DND-41 (cell line): ENCODE measurements at regions not wholly inside any gene's neighbourhood (a gene's known extent, or its start where the extent isn't known, plus 50 kb on each side); places are given as distances from the start of the nearest gene placed in this dataset.

Experiments used
- ATAC-seq: fragments of 200-7000 bp; cut with Tn5 transposase; 3 replicates; pipeline ENCODE4 v1.9.1; 2021; ENCODE audit warnings: low read depth; ENCODE audit not compliant: insufficient read depth
- DNase-seq: peaks from one replicate; pipeline ENCODE4 v3.0.0-alpha.2; 2020
- H2AFZ ChIP-seq: 2 replicates; pipeline ENCODE4 v1.6.0; 2012; ENCODE audit warnings: low read depth, low read length
- H3K27ac ChIP-seq: 2 replicates; pipeline ENCODE4 v1.5.1; 2012; ENCODE audit warnings: low read length, inconsistent platforms
- H3K27me3 ChIP-seq: fragments of 200-600 bp; sonication (generic); 2 replicates; pipeline ENCODE4 v1.6.0; 2012; ENCODE audit warnings: low read length, mild to moderate bottlenecking, inconsistent platforms; ENCODE audit not compliant: insufficient read depth, poor library complexity
- H3K36me3 ChIP-seq: 2 replicates; pipeline ENCODE4 v1.5.1; 2012; ENCODE audit warnings: low read length, inconsistent platforms; ENCODE audit not compliant: insufficient read depth
- H3K4me1 ChIP-seq: 2 replicates; pipeline ENCODE4 v1.5.1; 2012; ENCODE audit warnings: mild to moderate bottlenecking, low read length; ENCODE audit not compliant: insufficient read depth
- H3K4me2 ChIP-seq: 2 replicates; pipeline ENCODE4 v1.6.0; 2012; ENCODE audit warnings: mild to moderate bottlenecking, moderate library complexity, low read length, inconsistent platforms; ENCODE audit not compliant: insufficient read depth
- H3K4me3 ChIP-seq, 2 experiments: fragments of 200-600 bp in 1 of 2; shearing (Covaris generic) in 1 of 2; 2 replicates each; pipeline ENCODE4 v1.5.1; 2012 to 2016; ENCODE audit warnings: inconsistent platforms in 2 of 2, low read length in 2 of 2, mild to moderate bottlenecking in 2 of 2, low read depth in 1 of 2, moderate library complexity in 1 of 2
- H3K79me2 ChIP-seq: 2 replicates; pipeline ENCODE4 v1.6.0; 2012; ENCODE audit warnings: low read length, inconsistent platforms; ENCODE audit not compliant: insufficient read depth
- H3K9ac ChIP-seq: 2 replicates; pipeline ENCODE4 v1.6.0; 2012; ENCODE audit warnings: low read depth, mild to moderate bottlenecking, inconsistent platforms, low read length, moderate library complexity
- H3K9me3 ChIP-seq: 2 replicates; pipeline ENCODE4 v1.5.1; 2012; ENCODE audit warnings: low read length, moderate library complexity, mild to moderate bottlenecking, inconsistent platforms; ENCODE audit not compliant: insufficient read depth, severe bottlenecking
- H4K20me1 ChIP-seq: 2 replicates; pipeline ENCODE4 v1.6.0; 2012; ENCODE audit warnings: low read length; ENCODE audit not compliant: insufficient read depth
- EZH2 ChIP-seq: IDR thresholded peaks from 3 replicates; pipeline ENCODE4 v1.6.1; 2012; ENCODE audit warnings: borderline replicate concordance, low read depth, mild to moderate bottlenecking, moderate library complexity, low read length, inconsistent platforms; ENCODE audit not compliant: severe bottlenecking
- TF ChIP-seq, protein P1 (sequence below): IDR thresholded peaks from 2 replicates; pipeline ENCODE4 v1.5.1; 2012; ENCODE audit warnings: borderline replicate concordance, low read length, moderate library complexity, mild to moderate bottlenecking; ENCODE audit not compliant: poor library complexity, severe bottlenecking; ENCODE audit errors: extremely low read depth

- no peak overlapping the region for H3K9ac ChIP-seq
- H4K20me1 ChIP-seq: no peaks in the 10 kb centered on the region
- DNase-seq: no peak
- H3K79me2 ChIP-seq: no peaks in the 10 kb centered on the region
- H3K36me3 ChIP-seq: no peaks in the 10 kb centered on the region
- H3K4me1 ChIP-seq: no peaks in the 10 kb centered on the region
- H3K4me3 ChIP-seq: no peak overlapping the region
- no peak overlapping the region for H3K27ac ChIP-seq
- no peak overlapping the region for H3K4me2 ChIP-seq
- no peaks in the 10 kb centered on the region for H3K27me3 ChIP-seq
- TF ChIP-seq, protein P1, sequence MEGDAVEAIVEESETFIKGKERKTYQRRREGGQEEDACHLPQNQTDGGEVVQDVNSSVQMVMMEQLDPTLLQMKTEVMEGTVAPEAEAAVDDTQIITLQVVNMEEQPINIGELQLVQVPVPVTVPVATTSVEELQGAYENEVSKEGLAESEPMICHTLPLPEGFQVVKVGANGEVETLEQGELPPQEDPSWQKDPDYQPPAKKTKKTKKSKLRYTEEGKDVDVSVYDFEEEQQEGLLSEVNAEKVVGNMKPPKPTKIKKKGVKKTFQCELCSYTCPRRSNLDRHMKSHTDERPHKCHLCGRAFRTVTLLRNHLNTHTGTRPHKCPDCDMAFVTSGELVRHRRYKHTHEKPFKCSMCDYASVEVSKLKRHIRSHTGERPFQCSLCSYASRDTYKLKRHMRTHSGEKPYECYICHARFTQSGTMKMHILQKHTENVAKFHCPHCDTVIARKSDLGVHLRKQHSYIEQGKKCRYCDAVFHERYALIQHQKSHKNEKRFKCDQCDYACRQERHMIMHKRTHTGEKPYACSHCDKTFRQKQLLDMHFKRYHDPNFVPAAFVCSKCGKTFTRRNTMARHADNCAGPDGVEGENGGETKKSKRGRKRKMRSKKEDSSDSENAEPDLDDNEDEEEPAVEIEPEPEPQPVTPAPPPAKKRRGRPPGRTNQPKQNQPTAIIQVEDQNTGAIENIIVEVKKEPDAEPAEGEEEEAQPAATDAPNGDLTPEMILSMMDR: no peak
- TF ChIP-seq EZH2: no peak
- no peaks in the 10 kb centered on the region for H3K9me3 ChIP-seq
- H2AFZ ChIP-seq: no peak overlapping the region
- ATAC-seq: no peak
Measured at GRCh38 chr2:155427470-155427869, 729.0 kb downstream of the KCNJ3 start.

GRCh38 chr2:155424518-155424917 is 726.0 kb downstream of the KCNJ3 start:
- Histone ChIP-seq H3K79me2 (no peaks in the 10 kb centered on the region), H3K4me2 (no peak overlapping the region), H2AFZ (no peak overlapping the region), H4K20me1 (no peaks in the 10 kb centered on the region), H3K4me1 (no peaks in the 10 kb centered on the region), H3K4me3 (no peak overlapping the region), H3K9me3 (no peaks in the 10 kb centered on the region), H3K9ac (no peak overlapping the region), H3K27me3 (no peaks in the 10 kb centered on the region), H3K36me3 (no peaks in the 10 kb centered on the region), H3K27ac (no peak overlapping the region)
- TF ChIP-seq, protein P1: no peak
- TF ChIP-seq EZH2: no peak
- DNase-seq: no peak
- no peak for ATAC-seq

DNA sequence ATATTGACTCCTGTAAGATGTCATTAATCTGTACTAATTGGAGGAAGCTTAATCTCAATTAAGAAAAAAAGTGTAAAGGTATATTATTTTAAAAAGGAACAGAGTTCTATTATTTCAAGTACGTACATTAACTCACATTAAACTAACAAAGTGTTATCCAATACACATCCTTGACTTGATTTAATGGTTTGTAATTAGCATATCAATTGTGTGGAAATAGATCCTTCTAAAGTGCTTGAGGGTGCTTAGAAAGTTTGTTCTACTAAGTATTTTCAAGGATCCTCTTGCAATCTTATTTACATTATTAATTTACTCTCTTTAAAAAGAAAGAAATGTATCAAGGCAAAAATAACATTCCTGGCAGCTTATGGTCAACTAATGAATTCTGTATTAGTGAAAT is 720.3 kb downstream of the KCNJ3 start:
- Histone ChIP-seq H3K79me2 (no peaks in the 10 kb centered on the region), H3K27ac (no peak overlapping the region), H3K9ac (no peak overlapping the region), H3K9me3 (no peaks in the 10 kb centered on the region), H2AFZ (no peak overlapping the region), H3K27me3 (no peaks in the 10 kb centered on the region), H3K4me3 (no peak overlapping the region), H3K36me3 (no peaks in the 10 kb centered on the region), H4K20me1 (no peaks in the 10 kb centered on the region), H3K4me2 (no peak overlapping the region), H3K4me1 (no peaks in the 10 kb centered on the region)
- TF ChIP-seq, protein P1: no peak
- TF ChIP-seq EZH2: no peak
- DNase-seq (no peak), ATAC-seq (no peak)

DNA sequence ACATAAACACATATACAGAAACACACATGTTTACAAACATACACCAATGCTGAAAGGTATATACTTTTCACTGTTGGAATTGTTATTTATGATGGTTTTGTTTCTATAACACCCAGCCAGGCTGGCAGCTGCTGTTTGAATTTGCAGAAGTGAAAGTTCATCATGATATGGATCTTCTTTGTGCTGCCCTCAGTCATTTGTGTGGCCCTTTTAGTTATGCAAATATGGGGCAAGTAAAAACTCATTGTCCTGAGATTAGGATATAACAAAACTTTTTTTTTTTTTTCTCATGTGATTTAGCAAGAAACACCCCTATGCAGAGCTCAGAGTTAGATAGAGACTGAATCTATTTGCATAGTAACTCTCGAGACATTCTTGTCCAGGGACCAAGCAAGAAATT is 714.1 kb downstream of the KCNJ3 start:
- no peak for TF ChIP-seq EZH2
- TF ChIP-seq, protein P1: no peak
- H3K4me2 ChIP-seq: no peak overlapping the region
- no peak for ATAC-seq

More for the DNA sequence above, 714.1 kb downstream of the KCNJ3 start:
- Histone ChIP-seq H3K79me2 (no peaks in the 10 kb centered on the region), H3K27me3 (no peaks in the 10 kb centered on the region), H3K9ac (no peak overlapping the region), H3K27ac (no peak overlapping the region), H3K4me3 (no peak overlapping the region), H2AFZ (no peak overlapping the region), H3K36me3 (no peaks in the 10 kb centered on the region), H3K9me3 (no peaks in the 10 kb centered on the region), H4K20me1 (no peaks in the 10 kb centered on the region), H3K4me1 (no peaks in the 10 kb centered on the region)
- no peak for DNase-seq
